ENCODE measurements at regions not wholly inside any gene's neighbourhood (a gene's known extent, or its start where the extent isn't known, plus 50 kb on each side); places are given as distances from the start of the nearest gene placed in this dataset.

- ChIA-PET POLR2A (no interaction called here), CTCF (no interaction called here)
These were observed 358.3 kb upstream of the IRX1 start for GRCh38 chr5:3237276-3237868.

GRCh38 chr5:3234566-3234965 is 361.1 kb upstream of the IRX1 start:
- Histone ChIP-seq H3K27me3 (ENCODE audit: control insufficient read depth, insufficient read depth, low read length) (no peaks in the 10 kb centered on the region), H3K36me3 (ENCODE audit: control insufficient read depth, insufficient read depth, low read length) (no peaks in the 10 kb centered on the region), H3K4me3 (ENCODE audit: low read depth, low read length) (no peak overlapping the region)
- no peak for DNase-seq (ENCODE audit: low read depth)
- TF ChIP-seq CTCF (IDR thresholded peaks at IDR 0.05; ENCODE audit: insufficient read depth, low read depth, low read length): no peak
- CTCF ChIA-PET: no interaction called here
- POLR2A ChIA-PET: no interaction called here

More at GRCh38 chr5:3237276-3237868, 358.3 kb upstream of the IRX1 start:
- Histone ChIP-seq H3K4me3 (ENCODE audit: low read depth, low read length) (no peak overlapping the region), H3K27me3 (ENCODE audit: control insufficient read depth, insufficient read depth, low read length) (no peaks in the 10 kb centered on the region), H3K36me3 (ENCODE audit: control insufficient read depth, insufficient read depth, low read length) (no peaks in the 10 kb centered on the region)
- DNase-seq (ENCODE audit: low read depth): no peak
- TF ChIP-seq CTCF (IDR thresholded peaks at IDR 0.05; ENCODE audit: insufficient read depth, low read depth, low read length): no peak

GRCh38 chr5:3230941-3231340 is 364.7 kb upstream of the IRX1 start:
- DNase-seq (ENCODE audit: low read depth): no peak
- Histone ChIP-seq H3K36me3 (ENCODE audit: control insufficient read depth, insufficient read depth, low read length) (no peaks in the 10 kb centered on the region), H3K4me3 (ENCODE audit: low read depth, low read length) (no peak overlapping the region), H3K27me3 (ENCODE audit: control insufficient read depth, insufficient read depth, low read length) (no peaks in the 10 kb centered on the region)
- no peak for TF ChIP-seq CTCF (IDR thresholded peaks at IDR 0.05; ENCODE audit: insufficient read depth, low read depth, low read length)
- POLR2A ChIA-PET: no interaction called here
- CTCF ChIA-PET: no interaction called here

GRCh38 chr5:3230254-3230653 is 365.4 kb upstream of the IRX1 start:
- Histone ChIP-seq H3K4me3 (ENCODE audit: low read depth, low read length) (no peak overlapping the region), H3K36me3 (ENCODE audit: control insufficient read depth, insufficient read depth, low read length) (no peaks in the 10 kb centered on the region), H3K27me3 (ENCODE audit: control insufficient read depth, insufficient read depth, low read length) (no peaks in the 10 kb centered on the region)
- ChIA-PET CTCF (no interaction called here), POLR2A (no interaction called here)
- no peak for DNase-seq (ENCODE audit: low read depth)
- TF ChIP-seq CTCF (IDR thresholded peaks at IDR 0.05; ENCODE audit: insufficient read depth, low read depth, low read length): no peak

- ChIA-PET CTCF (no interaction called here), POLR2A (no interaction called here)
- no peak for DNase-seq (ENCODE audit: low read depth)
- H3K4me3 ChIP-seq (ENCODE audit: low read depth, low read length): no peak overlapping the region
- no peaks in the 10 kb centered on the region for H3K27me3 ChIP-seq (ENCODE audit: control insufficient read depth, insufficient read depth, low read length)
- no peak for TF ChIP-seq CTCF (IDR thresholded peaks at IDR 0.05; ENCODE audit: insufficient read depth, low read depth, low read length)
- no peaks in the 10 kb centered on the region for H3K36me3 ChIP-seq (ENCODE audit: control insufficient read depth, insufficient read depth, low read length)
These were observed 369.3 kb upstream of the IRX1 start for GRCh38 chr5:3226196-3226920.
